Naive thymus-derived CD4-positive, alpha-beta T cell (primary cell): ENCODE measurements at regions not wholly inside any gene's neighbourhood (a gene's known extent, or its start where the extent isn't known, plus 50 kb on each side); places are given as distances from the start of the nearest gene placed in this dataset.

Experiments used
- ATAC-seq: fragments of 150-1000 bp; cut with Tn5 transposase; 2 replicates; pipeline ENCODE4 v1.10.0; 2021; ENCODE audit warnings: mild to moderate bottlenecking, moderate library complexity
- CTCF ChIA-PET: fragments of 350-600 bp; sonication (Branson Sonifier 250); formaldehyde crosslinking; loops from one replicate; lab custom pipeline; 2021; ENCODE audit warnings: antibody characterized with exemption; lab: Charles Lee
- POLR2A ChIA-PET: fragments of 350-600 bp; sonication (Branson Sonifier 250); formaldehyde crosslinking; loops from one replicate; lab custom pipeline; 2021; ENCODE audit warnings: antibody characterized with exemption, inconsistent platforms; lab: Charles Lee
- DNase-seq, 9 donors: peaks; one replicate each; pipeline versions ENCODE4 v3.0.0 to v3.0.0-alpha.2; 2020 to 2022; ENCODE audit warnings: mixed read lengths in 1 of 9
- H3K27ac ChIP-seq: one replicate; pipeline ENCODE4 v1.7.0; 2013; ENCODE audit warnings: mild to moderate bottlenecking, low read depth, low read length, moderate library complexity
- H3K27me3 ChIP-seq, 2 donors: one replicate each; pipeline ENCODE4 v1.7.0; 2013; ENCODE audit warnings: low read length in 2 of 2, mild to moderate bottlenecking in 2 of 2, moderate library complexity in 2 of 2; ENCODE audit not compliant: control insufficient read depth in 2 of 2, insufficient read depth in 2 of 2
- H3K36me3 ChIP-seq, 3 experiments: 1 replicate in 2 of 3; 2 replicates in 1 of 3; pipeline ENCODE4 v1.7.0; 2013; ENCODE audit warnings: low read length in 3 of 3, mild to moderate bottlenecking in 3 of 3, moderate library complexity in 1 of 3; ENCODE audit not compliant: insufficient read depth in 3 of 3, control insufficient read depth in 2 of 3
- H3K4me1 ChIP-seq, 2 donors: one replicate each; pipeline ENCODE4 v1.7.0; 2013; ENCODE audit warnings: low read length in 2 of 2, mild to moderate bottlenecking in 2 of 2, moderate library complexity in 1 of 2; ENCODE audit not compliant: control insufficient read depth in 2 of 2, insufficient read depth in 2 of 2
- H3K4me3 ChIP-seq: 2 replicates; pipeline ENCODE4 v1.7.0; 2013; ENCODE audit warnings: mild to moderate bottlenecking, low read length
- H3K9me3 ChIP-seq, 3 experiments: 1 replicate in 2 of 3; 2 replicates in 1 of 3; pipeline ENCODE4 v1.7.0; 2013; ENCODE audit warnings: low read length in 3 of 3; ENCODE audit not compliant: control insufficient read depth in 2 of 3
- H3K27ac Mint-ChIP-seq, 9 donors: one replicate each; pipeline ENCODE4 v1.8.0; 2020 to 2022; ENCODE audit warnings: mixed read lengths in 9 of 9, mild to moderate bottlenecking in 8 of 9, moderate library complexity in 5 of 9, inconsistent platforms in 2 of 9
- H3K27me3 Mint-ChIP-seq, 5 donors: one replicate each; pipeline ENCODE4 v1.8.0; 2021 to 2022; ENCODE audit warnings: mixed read lengths in 5 of 5, mild to moderate bottlenecking in 1 of 5
- H3K36me3 Mint-ChIP-seq, 5 donors: one replicate each; pipeline ENCODE4 v1.8.0; 2020 to 2022; ENCODE audit warnings: mixed read lengths in 5 of 5, mild to moderate bottlenecking in 3 of 5, inconsistent platforms in 1 of 5
- H3K4me1 Mint-ChIP-seq, 7 donors: one replicate each; pipeline ENCODE4 v1.8.0; 2020 to 2022; ENCODE audit warnings: mixed read lengths in 7 of 7, mild to moderate bottlenecking in 3 of 7, inconsistent platforms in 1 of 7
- H3K4me3 Mint-ChIP-seq, 10 donors: one replicate each; pipeline ENCODE4 v1.8.0; 2020 to 2022; ENCODE audit warnings: mild to moderate bottlenecking in 10 of 10, mixed read lengths in 10 of 10, moderate library complexity in 6 of 10, inconsistent platforms in 2 of 10
- H3K9me3 Mint-ChIP-seq, 11 donors: one replicate each; pipeline ENCODE4 v1.8.0; 2020 to 2022; ENCODE audit warnings: mixed read lengths in 11 of 11, mild to moderate bottlenecking in 4 of 11, inconsistent platforms in 1 of 11, moderate library complexity in 1 of 11
- intact Hi-C, 2 donors: fragments of 100-400 bp; cut with micrococcal nuclease; formaldehyde crosslinking; loops; one replicate each; pipeline ENCODE4 v1.15.1; 2023

- CTCF ChIA-PET = no interaction called here
- Histone ChIP-seq H3K27me3 (no peaks in the 10 kb centered on the region), H3K4me1 (no peaks in the 10 kb centered on the region), H3K36me3 (no peaks in the 10 kb centered on the region), H3K27ac (no peak overlapping the region), H3K9me3 (no peaks in the 10 kb centered on the region), H3K4me3 (no peak overlapping the region)
- Mint-ChIP-seq H3K4me1 (no peaks in the 10 kb centered on the region), H3K9me3 (peaks cover 0 to 11% (median 3%) of the 10 kb centered on the region in 11 donors), H3K27me3 (peaks cover 0 to 8% (median 0%) of the 10 kb centered on the region in 5 donors), H3K4me3 (no peak overlapping the region), H3K27ac (no peak overlapping the region), H3K36me3 (no peaks in the 10 kb centered on the region)
- intact Hi-C loops = no loop called here
- DNase-seq (no peak), ATAC-seq (no peak)
- POLR2A ChIA-PET = no interaction called here
Observed at GRCh38 chr16:73717266-73717974, 579.2 kb upstream of the PSMD7 start.

- Mint-ChIP-seq H3K27me3 (peaks cover 0 to 8% (median 0%) of the 10 kb centered on the region in 5 donors), H3K36me3 (no peaks in the 10 kb centered on the region), H3K4me1 (no peaks in the 10 kb centered on the region), H3K4me3 (no peak overlapping the region), H3K27ac (no peak overlapping the region), H3K9me3 (peaks cover 0 to 11% (median 2%) of the 10 kb centered on the region in 11 donors)
- Histone ChIP-seq H3K9me3 (no peaks in the 10 kb centered on the region), H3K27ac (no peak overlapping the region), H3K4me1 (no peaks in the 10 kb centered on the region), H3K4me3 (no peak overlapping the region), H3K36me3 (no peaks in the 10 kb centered on the region), H3K27me3 (no peaks in the 10 kb centered on the region)
- intact Hi-C loops = no loop called here
- ChIA-PET POLR2A (interaction anchor here (0.8 kb wide), 1 partner anchor 64 kb away, joined by 3 read pairs; no protein-coding TSS in a partner anchor), CTCF (no interaction called here)
- DNase-seq (no peak), ATAC-seq (no peak)
Observed at GRCh38 chr16:73714976-73715375, 581.6 kb upstream of the PSMD7 start.

DNA sequence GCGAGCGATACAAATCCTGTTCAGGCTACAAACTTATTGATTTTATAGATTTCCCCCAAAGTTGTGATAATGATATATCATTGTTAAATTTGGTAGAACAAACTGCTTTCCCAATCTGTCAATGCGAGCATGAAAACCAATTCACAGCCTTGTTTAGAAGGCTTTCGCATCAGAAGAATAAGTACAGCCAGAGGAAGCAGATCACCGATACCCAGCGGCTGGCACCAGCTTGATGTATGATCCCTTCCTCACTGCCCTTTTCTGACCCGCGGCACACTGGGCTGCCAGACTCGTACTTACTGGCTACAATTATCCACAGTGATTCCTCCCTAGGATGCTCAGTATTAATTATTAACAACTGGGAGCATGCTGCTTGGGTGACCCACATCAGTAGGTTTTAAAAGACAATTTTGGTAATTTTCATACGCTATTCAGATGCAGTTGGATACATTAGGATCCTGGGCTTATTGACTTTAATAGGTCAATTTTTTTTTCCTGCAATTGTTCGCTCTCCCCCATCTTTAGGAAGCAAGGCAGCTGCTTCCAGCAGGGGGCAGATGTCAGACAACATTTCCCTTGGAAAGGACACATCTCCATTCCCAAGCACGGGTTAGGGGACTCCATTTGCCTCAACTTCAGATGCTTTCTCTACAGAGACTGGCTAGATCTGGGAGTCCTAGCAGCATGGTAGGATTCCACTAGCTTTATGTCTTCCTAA lies 582.7 kb upstream of the PSMD7 start:
- Histone ChIP-seq H3K27ac (no peak overlapping the region), H3K36me3 (no peaks in the 10 kb centered on the region), H3K4me3 (no peak overlapping the region), H3K27me3 (no peaks in the 10 kb centered on the region), H3K4me1 (no peaks in the 10 kb centered on the region), H3K9me3 (no peaks in the 10 kb centered on the region)
- CTCF ChIA-PET = no interaction called here
- peaks cover 0 to 8% (median 0%) of the 10 kb centered on the region in 5 donors for H3K27me3 Mint-ChIP-seq
- peaks cover 0 to 11% (median 2%) of the 10 kb centered on the region in 11 donors for H3K9me3 Mint-ChIP-seq
- H3K27ac Mint-ChIP-seq = no peak overlapping the region
- POLR2A ChIA-PET = interaction anchor here (0.8 kb wide), 1 partner anchor 63 kb away, joined by 3 read pairs; no protein-coding TSS in a partner anchor
- intact Hi-C loops = no loop called here
- no peaks in the 10 kb centered on the region for H3K4me1 Mint-ChIP-seq
- ATAC-seq (no peak), DNase-seq (no peak)
- H3K36me3 Mint-ChIP-seq = no peaks in the 10 kb centered on the region
- H3K4me3 Mint-ChIP-seq = no peak overlapping the region

GRCh38 chr16:73713251-73713650 lies 583.4 kb upstream of the PSMD7 start:
- peaks cover 0 to 11% (median 0%) of the 10 kb centered on the region in 11 donors for H3K9me3 Mint-ChIP-seq
- ATAC-seq (no peak), DNase-seq (no peak)
- Histone ChIP-seq H3K27me3 (no peaks in the 10 kb centered on the region), H3K36me3 (no peaks in the 10 kb centered on the region), H3K4me3 (no peak overlapping the region), H3K4me1 (no peaks in the 10 kb centered on the region), H3K27ac (no peak overlapping the region), H3K9me3 (no peaks in the 10 kb centered on the region)
- no peak overlapping the region for H3K4me3 Mint-ChIP-seq
- peaks cover 0 to 8% (median 0%) of the 10 kb centered on the region in 5 donors for H3K27me3 Mint-ChIP-seq
- CTCF ChIA-PET = no interaction called here
- no peak overlapping the region for H3K27ac Mint-ChIP-seq
- intact Hi-C loops = no loop called here
- POLR2A ChIA-PET = no interaction called here
- no peaks in the 10 kb centered on the region for H3K36me3 Mint-ChIP-seq
- no peaks in the 10 kb centered on the region for H3K4me1 Mint-ChIP-seq

DNA sequence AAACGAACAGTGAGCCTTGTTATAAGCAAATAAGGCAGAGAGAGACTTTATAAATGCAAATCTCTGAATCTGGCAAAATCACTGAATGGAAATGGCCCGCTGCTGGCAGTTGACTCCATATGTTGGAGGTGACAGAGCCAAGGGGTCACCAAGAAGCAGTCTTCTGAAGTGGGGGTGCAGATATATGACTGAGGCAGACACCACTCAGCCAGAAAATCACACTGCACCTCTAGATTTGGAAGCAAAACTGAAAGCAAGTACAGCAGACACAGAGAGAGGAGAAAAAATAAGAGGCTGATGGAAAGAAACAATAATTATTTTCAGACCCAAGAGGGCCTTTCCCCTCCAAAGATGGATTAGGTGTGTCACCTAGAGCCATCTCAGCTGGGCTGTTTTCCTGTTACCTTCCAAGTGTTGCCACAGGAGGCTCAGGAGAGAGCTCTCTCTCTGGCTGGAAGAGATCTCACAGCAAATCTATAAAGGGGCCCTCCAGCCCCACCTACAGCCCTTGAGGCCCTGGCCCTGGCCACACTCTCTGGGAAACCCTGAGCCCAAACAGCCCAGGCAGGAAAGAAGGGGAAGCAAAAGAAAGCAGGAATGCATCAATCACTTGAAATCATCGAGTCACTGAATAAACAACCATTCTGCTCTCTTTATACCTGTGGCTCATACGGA lies 585.1 kb upstream of the PSMD7 start:
- H3K4me1 ChIP-seq = no peaks in the 10 kb centered on the region
- CTCF ChIA-PET = no interaction called here

DNA sequence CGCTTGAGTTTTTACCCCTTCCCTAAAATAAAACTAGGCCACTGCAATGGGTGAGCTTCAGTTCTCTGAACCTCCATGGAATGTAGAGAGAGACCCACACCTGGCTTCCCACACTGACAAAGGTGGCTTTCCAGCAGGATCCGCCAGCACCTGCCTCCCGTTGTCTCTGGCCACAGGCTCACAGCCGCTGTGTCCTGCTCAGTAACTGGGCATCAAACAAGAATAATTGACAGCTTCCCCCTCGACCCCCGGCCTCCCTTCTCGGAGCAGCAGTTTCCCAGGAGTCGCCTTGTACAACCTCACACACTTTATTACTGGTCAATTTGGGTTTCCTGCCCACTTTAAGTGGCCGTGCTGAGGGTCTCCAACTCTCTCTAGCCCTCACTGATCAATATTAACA lies 586.1 kb upstream of the PSMD7 start:
- Histone ChIP-seq H3K4me1 (no peaks in the 10 kb centered on the region), H3K9me3 (no peaks in the 10 kb centered on the region), H3K27me3 (no peaks in the 10 kb centered on the region), H3K27ac (no peak overlapping the region), H3K36me3 (no peaks in the 10 kb centered on the region), H3K4me3 (no peak overlapping the region)
- CTCF ChIA-PET = no interaction called here
- no peak overlapping the region for H3K27ac Mint-ChIP-seq
- peaks cover 0 to 13% (median 0%) of the 10 kb centered on the region in 11 donors for H3K9me3 Mint-ChIP-seq
- no peak overlapping the region for H3K4me3 Mint-ChIP-seq
- intact Hi-C loops = no loop called here
- no peaks in the 10 kb centered on the region for H3K4me1 Mint-ChIP-seq
- POLR2A ChIA-PET = no interaction called here
- no peaks in the 10 kb centered on the region for H3K36me3 Mint-ChIP-seq
- DNase-seq = no peak
- no peak for ATAC-seq
- peaks cover 0 to 11% (median 0%) of the 10 kb centered on the region in 5 donors for H3K27me3 Mint-ChIP-seq

More for the DNA sequence above, 585.1 kb upstream of the PSMD7 start:
- H3K27me3 ChIP-seq = no peaks in the 10 kb centered on the region
- no peak for ATAC-seq
- H3K4me1 Mint-ChIP-seq = no peaks in the 10 kb centered on the region
- no peak for DNase-seq
- peaks cover 0 to 8% (median 0%) of the 10 kb centered on the region in 5 donors for H3K27me3 Mint-ChIP-seq
- no peaks in the 10 kb centered on the region for H3K36me3 ChIP-seq
- POLR2A ChIA-PET = no interaction called here
- no peaks in the 10 kb centered on the region for H3K9me3 ChIP-seq
- intact Hi-C loops = no loop called here
- H3K27ac ChIP-seq = no peak overlapping the region
- H3K4me3 ChIP-seq = no peak overlapping the region
- no peaks in the 10 kb centered on the region for H3K36me3 Mint-ChIP-seq
- no peak overlapping the region for H3K27ac Mint-ChIP-seq
- H3K9me3 Mint-ChIP-seq = peaks cover 0 to 9% (median 0%) of the 10 kb centered on the region in 11 donors
- H3K4me3 Mint-ChIP-seq = no peak overlapping the region
